NB4 (cell line): ENCODE measurements at regions not wholly inside any gene's neighbourhood (a gene's known extent, or its start where the extent isn't known, plus 50 kb on each side); places are given as distances from the start of the nearest gene placed in this dataset.

Experiments
- MAX ChIP-seq: IDR thresholded peaks from 2 replicates; pipeline ENCODE4 v1.6.1; 2011; ENCODE audit warnings: low read depth, low read length
- MYC ChIP-seq: IDR thresholded peaks from 2 replicates; pipeline ENCODE4 v1.6.1; 2011; ENCODE audit warnings: low read depth, low read length
- TF ChIP-seq, protein P1 (sequence below): IDR thresholded peaks from one replicate; pipeline ENCODE4 v1.5.1; 2012; ENCODE audit warnings: low read depth, low read length

GRCh38 chr21:15174923-15175322 lies 110.1 kb upstream of the NRIP1 start:
- TF ChIP-seq, protein P1, sequence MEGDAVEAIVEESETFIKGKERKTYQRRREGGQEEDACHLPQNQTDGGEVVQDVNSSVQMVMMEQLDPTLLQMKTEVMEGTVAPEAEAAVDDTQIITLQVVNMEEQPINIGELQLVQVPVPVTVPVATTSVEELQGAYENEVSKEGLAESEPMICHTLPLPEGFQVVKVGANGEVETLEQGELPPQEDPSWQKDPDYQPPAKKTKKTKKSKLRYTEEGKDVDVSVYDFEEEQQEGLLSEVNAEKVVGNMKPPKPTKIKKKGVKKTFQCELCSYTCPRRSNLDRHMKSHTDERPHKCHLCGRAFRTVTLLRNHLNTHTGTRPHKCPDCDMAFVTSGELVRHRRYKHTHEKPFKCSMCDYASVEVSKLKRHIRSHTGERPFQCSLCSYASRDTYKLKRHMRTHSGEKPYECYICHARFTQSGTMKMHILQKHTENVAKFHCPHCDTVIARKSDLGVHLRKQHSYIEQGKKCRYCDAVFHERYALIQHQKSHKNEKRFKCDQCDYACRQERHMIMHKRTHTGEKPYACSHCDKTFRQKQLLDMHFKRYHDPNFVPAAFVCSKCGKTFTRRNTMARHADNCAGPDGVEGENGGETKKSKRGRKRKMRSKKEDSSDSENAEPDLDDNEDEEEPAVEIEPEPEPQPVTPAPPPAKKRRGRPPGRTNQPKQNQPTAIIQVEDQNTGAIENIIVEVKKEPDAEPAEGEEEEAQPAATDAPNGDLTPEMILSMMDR = no peak
- TF ChIP-seq MAX (no peak), MYC (no peak)
